ENCODE measurements at regions not wholly inside any gene's neighbourhood (a gene's known extent, or its start where the extent isn't known, plus 50 kb on each side); places are given as distances from the start of the nearest gene placed in this dataset.

DNA sequence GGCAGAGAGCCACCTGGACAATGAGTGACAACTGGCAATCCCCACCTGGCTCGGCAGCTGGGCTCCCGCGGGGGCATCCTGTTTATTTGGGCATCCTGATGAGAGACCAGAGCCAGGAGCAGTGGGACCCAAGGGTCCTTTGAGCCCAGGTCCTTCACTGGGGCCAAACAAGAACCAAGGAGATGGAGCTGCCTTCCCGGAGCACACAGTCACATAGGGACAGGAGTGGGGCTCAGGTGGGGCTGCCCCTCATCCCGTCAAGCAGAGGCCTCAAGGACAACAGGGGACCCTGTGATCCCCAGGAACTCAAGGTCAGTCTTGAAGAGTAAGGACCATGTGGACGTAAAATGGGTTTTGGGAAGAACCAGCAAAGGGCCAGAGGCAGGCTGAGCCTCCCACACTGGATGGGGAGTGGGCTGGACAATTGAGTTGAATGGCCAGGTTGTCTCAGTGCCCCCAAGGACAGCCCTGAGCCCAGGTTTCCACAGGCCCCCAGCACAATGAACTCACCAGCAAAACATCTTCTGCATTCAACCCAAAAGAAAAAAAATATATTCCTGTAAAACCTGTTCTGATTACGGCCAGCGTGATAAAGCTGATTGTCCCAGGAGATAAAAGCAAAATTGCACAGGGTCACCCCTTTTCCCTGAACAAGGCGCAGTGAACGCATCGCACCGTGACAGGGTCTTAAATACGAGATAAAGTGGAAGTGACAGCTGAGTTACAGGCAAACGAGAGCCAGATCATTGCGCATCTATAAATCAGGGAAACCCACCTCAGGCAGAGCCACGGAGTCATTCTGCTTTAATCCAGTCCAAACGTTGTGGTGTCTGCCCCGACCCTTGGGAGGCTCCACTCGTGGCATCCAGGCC is 86.2 kb downstream of the ANKRD60 start:
- Histone ChIP-seq H3K79me2 (ENCODE audit: control insufficient read depth, insufficient read depth, low read length) (no peaks in the 10 kb centered on the region), H3K4me3 (replicated peaks in 1 of 3; ENCODE audit: insufficient read depth in 1 of 3, low read depth in 1 of 3, low read length in 3 of 3) (no peak overlapping the region), H3K27ac (ENCODE audit: insufficient read depth, low read depth, low read length) (no peak overlapping the region), H3K4me1 (ENCODE audit: control insufficient read depth, extremely low read depth, insufficient read depth, low read length) (no peaks in the 10 kb centered on the region), H3K27me3 (ENCODE audit: control insufficient read depth in 2 of 2, insufficient read depth in 2 of 2, low read length in 2 of 2) (peaks cover 0 to 2% of the 10 kb centered on the region in 2 experiments), H3K9me1 (replicated peaks; ENCODE audit: control insufficient read depth, extremely low read depth, insufficient read depth, low read length) (no peaks in the 10 kb centered on the region), H3K9me3 (replicated peaks; ENCODE audit: control insufficient read depth, insufficient read depth, low read length) (no peaks in the 10 kb centered on the region), H2AFZ (ENCODE audit: low read depth, low read length) (no peak overlapping the region), H3K36me3 (ENCODE audit: control insufficient read depth in 2 of 2, extremely low read depth in 1 of 2, insufficient read depth in 2 of 2, low read length in 2 of 2) (no peaks in the 10 kb centered on the region), H4K20me1 (replicated peaks; ENCODE audit: control insufficient read depth, extremely low read depth, insufficient read depth, low read length) (no peaks in the 10 kb centered on the region), H3K9ac (replicated peaks; ENCODE audit: extremely low read depth, insufficient read depth, low read length) (no peak overlapping the region), H3K4me2 (ENCODE audit: insufficient read depth, low read length) (no peak overlapping the region)
- FAIRE-seq: no peak
- ChIA-PET POLR2A (no interaction called here), CTCF (no interaction called here)
- BruUV-seq (replicated peaks): no TSS peak
- intact Hi-C loops (cut with micrococcal nuclease): no loop called here
- dilution Hi-C loops (cut with MboI; ENCODE audit: extremely low pct_ligation_motif_present, low sequenced_read_pairs): no loop called here
- no peak for DNase-seq (ENCODE audit: low read depth, low spot score)
- TF ChIP-seq EZH2 (IDR thresholded peaks at IDR 0.05; ENCODE audit: borderline replicate concordance, low read depth, low read length, severe bottlenecking) (no peak), MYC (IDR thresholded peaks at IDR 0.05; ENCODE audit: low read depth, low read length) (no peak), JUN (IDR thresholded peaks at IDR 0.05; ENCODE audit: borderline replicate concordance, insufficient read depth, insufficient read length, low read depth) (no peak), POLR2AphosphoS5 (IDR thresholded peaks at IDR 0.05; ENCODE audit: insufficient read depth, low read depth, low read length) (no peak), POLR2A (IDR thresholded peaks at IDR 0.05; ENCODE audit: low read depth, low read length) (no peak), FOS (IDR thresholded peaks at IDR 0.05; ENCODE audit: borderline replicate concordance, insufficient read depth, low read length) (no peak), GATA2 (IDR thresholded peaks at IDR 0.05; ENCODE audit: insufficient read depth, insufficient read length, low read depth, low read length) (no peak)
- TF ChIP-seq, protein P1, sequence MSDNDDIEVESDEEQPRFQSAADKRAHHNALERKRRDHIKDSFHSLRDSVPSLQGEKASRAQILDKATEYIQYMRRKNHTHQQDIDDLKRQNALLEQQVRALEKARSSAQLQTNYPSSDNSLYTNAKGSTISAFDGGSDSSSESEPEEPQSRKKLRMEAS (IDR thresholded peaks at IDR 0.05; ENCODE audit: insufficient read depth, insufficient read length): no peak
- TF ChIP-seq, protein P2, sequence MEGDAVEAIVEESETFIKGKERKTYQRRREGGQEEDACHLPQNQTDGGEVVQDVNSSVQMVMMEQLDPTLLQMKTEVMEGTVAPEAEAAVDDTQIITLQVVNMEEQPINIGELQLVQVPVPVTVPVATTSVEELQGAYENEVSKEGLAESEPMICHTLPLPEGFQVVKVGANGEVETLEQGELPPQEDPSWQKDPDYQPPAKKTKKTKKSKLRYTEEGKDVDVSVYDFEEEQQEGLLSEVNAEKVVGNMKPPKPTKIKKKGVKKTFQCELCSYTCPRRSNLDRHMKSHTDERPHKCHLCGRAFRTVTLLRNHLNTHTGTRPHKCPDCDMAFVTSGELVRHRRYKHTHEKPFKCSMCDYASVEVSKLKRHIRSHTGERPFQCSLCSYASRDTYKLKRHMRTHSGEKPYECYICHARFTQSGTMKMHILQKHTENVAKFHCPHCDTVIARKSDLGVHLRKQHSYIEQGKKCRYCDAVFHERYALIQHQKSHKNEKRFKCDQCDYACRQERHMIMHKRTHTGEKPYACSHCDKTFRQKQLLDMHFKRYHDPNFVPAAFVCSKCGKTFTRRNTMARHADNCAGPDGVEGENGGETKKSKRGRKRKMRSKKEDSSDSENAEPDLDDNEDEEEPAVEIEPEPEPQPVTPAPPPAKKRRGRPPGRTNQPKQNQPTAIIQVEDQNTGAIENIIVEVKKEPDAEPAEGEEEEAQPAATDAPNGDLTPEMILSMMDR (IDR thresholded peaks at IDR 0.05; ENCODE audit: extremely low read depth in 1 of 2, insufficient read depth in 1 of 2, low read depth in 1 of 2, low read length in 2 of 2): no peak
